Smooth muscle cell (in vitro differentiated cells): ENCODE measurements at regions not wholly inside any gene's neighbourhood (a gene's known extent, or its start where the extent isn't known, plus 50 kb on each side); places are given as distances from the start of the nearest gene placed in this dataset.

Source experiments
- DNase-seq: peaks from one replicate; lab custom pipeline; 2025; ENCODE audit not compliant: unreplicated experiment; lab: John Stamatoyannopoulos, UW
- H2AFZ ChIP-seq: fragments of 200-600 bp; sonication (generic); 2 replicates; pipeline ENCODE4 v1.6.0; 2016; ENCODE audit warnings: antibody characterized with exemption, low read depth, mild to moderate bottlenecking
- H3F3A ChIP-seq: fragments of 200-600 bp; sonication (generic); 2 replicates; pipeline ENCODE4 v1.6.0; 2017; ENCODE audit warnings: antibody characterized with exemption, low read depth
- H3K27ac ChIP-seq: fragments of 200-600 bp; sonication (generic); 2 replicates; pipeline ENCODE4 v1.5.1; 2016; ENCODE audit warnings: low read depth, mild to moderate bottlenecking
- H3K27me3 ChIP-seq: fragments of 200-600 bp; sonication (generic); 2 replicates; pipeline ENCODE4 v1.6.1; 2016; ENCODE audit warnings: low read depth, mild to moderate bottlenecking
- H3K36me3 ChIP-seq: fragments of 200-600 bp; sonication (generic); 2 replicates; pipeline ENCODE4 v1.5.1; 2016; ENCODE audit warnings: low read depth
- H3K4me1 ChIP-seq: fragments of 200-600 bp; sonication (generic); 2 replicates; pipeline ENCODE4 v1.5.1; 2016; ENCODE audit warnings: low read depth
- H3K4me2 ChIP-seq: fragments of 200-600 bp; sonication (generic); 2 replicates; pipeline ENCODE4 v1.6.0; 2016; ENCODE audit warnings: mild to moderate bottlenecking
- H3K4me3 ChIP-seq: fragments of 200-600 bp; sonication (generic); 2 replicates; pipeline ENCODE4 v1.5.1; 2016; ENCODE audit warnings: mild to moderate bottlenecking
- H3K79me2 ChIP-seq: fragments of 200-600 bp; sonication (generic); 2 replicates; pipeline ENCODE4 v1.6.0; 2016; ENCODE audit warnings: low read depth, mild to moderate bottlenecking
- H3K9ac ChIP-seq: fragments of 200-600 bp; sonication (generic); 2 replicates; pipeline ENCODE4 v1.6.0; 2016; ENCODE audit warnings: low read depth
- H3K9me3 ChIP-seq: fragments of 200-600 bp; sonication (generic); replicated peaks from 2 replicates; pipeline ENCODE4 v1.5.1; 2016; ENCODE audit warnings: low read depth
- H4K20me1 ChIP-seq: fragments of 200-600 bp; sonication (generic); 2 replicates; pipeline ENCODE4 v1.6.0; 2016; ENCODE audit warnings: low read depth
- CTCF ChIP-seq: fragments of 200-600 bp; sonication (generic); IDR thresholded peaks from 2 replicates; pipeline ENCODE4 v1.5.1; 2017; ENCODE audit warnings: borderline replicate concordance, mild to moderate bottlenecking, antibody characterized with exemption; ENCODE audit not compliant: insufficient read depth, poor library complexity, severe bottlenecking
- WGBS: methylation state at CpG from one replicate; pipeline ENCODE4 v1.1.7; 2016; ENCODE audit warnings: low lambda C conversion rate; 5-methylcytosine and 5-hydroxymethylcytosine counted together

- Histone ChIP-seq H3K27me3 (no peaks in the 10 kb centered on the region), H3K4me3 (no peak overlapping the region), H3K27ac (no peak overlapping the region), H3K9ac (no peak overlapping the region), H3K4me2 (no peak overlapping the region), H4K20me1 (no peaks in the 10 kb centered on the region), H3K36me3 (no peaks in the 10 kb centered on the region), H3K9me3 (no peaks in the 10 kb centered on the region), H3F3A (no peaks in the 10 kb centered on the region), H2AFZ (no peak overlapping the region), H3K79me2 (no peaks in the 10 kb centered on the region), H3K4me1 (no peaks in the 10 kb centered on the region)
- DNase-seq: no peak
- 88% methylated on average over 26 of the region's 26 CpGs for WGBS
- TF ChIP-seq CTCF: no peak
These were observed 56.1 kb downstream of the RMI2 start for GRCh38 chr16:11401161-11402050.

- Histone ChIP-seq H3K4me2 (no peak overlapping the region), H2AFZ (no peak overlapping the region), H3K27ac (no peak overlapping the region), H3K4me3 (no peak overlapping the region), H4K20me1 (no peaks in the 10 kb centered on the region), H3K9me3 (no peaks in the 10 kb centered on the region), H3K79me2 (no peaks in the 10 kb centered on the region), H3F3A (no peaks in the 10 kb centered on the region), H3K9ac (no peak overlapping the region), H3K36me3 (no peaks in the 10 kb centered on the region), H3K27me3 (no peaks in the 10 kb centered on the region), H3K4me1 (no peaks in the 10 kb centered on the region)
- WGBS: 83% methylated on average over 22 of the region's 23 CpGs
- TF ChIP-seq CTCF: no peak
- DNase-seq: no peak
These were observed 56.9 kb downstream of the RMI2 start for GRCh38 chr16:11402051-11402744.

GRCh38 chr16:11402745-11403533 is 57.7 kb downstream of the RMI2 start:
- Histone ChIP-seq H3K27me3 (no peaks in the 10 kb centered on the region), H3F3A (no peaks in the 10 kb centered on the region), H3K79me2 (no peaks in the 10 kb centered on the region), H2AFZ (no peak overlapping the region), H3K4me3 (no peak overlapping the region), H3K9me3 (no peaks in the 10 kb centered on the region), H3K4me1 (no peaks in the 10 kb centered on the region), H3K9ac (no peak overlapping the region), H3K36me3 (no peaks in the 10 kb centered on the region), H4K20me1 (no peaks in the 10 kb centered on the region), H3K27ac (no peak overlapping the region), H3K4me2 (no peak overlapping the region)
- no peak for TF ChIP-seq CTCF
- no peak for DNase-seq
- WGBS: 92% methylated on average over 19 of the region's 19 CpGs
